ENCODE measurements at regions not wholly inside any gene's neighbourhood (a gene's known extent, or its start where the extent isn't known, plus 50 kb on each side); places are given as distances from the start of the nearest gene placed in this dataset.
A peak's percentile ranks its signal among the peaks of the same experiment; 100 is the strongest.

- intact Hi-C loops (cut with DNase I): no loop called here
- ATAC-seq (no peak), DNase-seq (ENCODE audit: missing footprints) (no peak)
Measured at GRCh38 chr3:146884721-146885120, 279.6 kb upstream of the PLSCR5 start.

- ATAC-seq: no peak
- intact Hi-C loops (cut with DNase I): no loop called here
- DNase-seq (ENCODE audit: missing footprints): no peak
Measured at GRCh38 chr3:146884296-146884695, 279.1 kb upstream of the PLSCR5 start.

GRCh38 chr3:146883288-146883687 lies 278.1 kb upstream of the PLSCR5 start:
- no peak for DNase-seq (ENCODE audit: missing footprints)
- ATAC-seq: no peak
- intact Hi-C loops (cut with DNase I): no loop called here

GRCh38 chr3:146881966-146882760 lies 277.0 kb upstream of the PLSCR5 start:
- DNase-seq (ENCODE audit: missing footprints): no peak
- intact Hi-C loops (cut with DNase I): no loop called here
- no peak for ATAC-seq

- DNase-seq (ENCODE audit: missing footprints): no peak
- ATAC-seq: no peak
- intact Hi-C loops (cut with DNase I): no loop called here
Measured at GRCh38 chr3:146881356-146881755, 276.2 kb upstream of the PLSCR5 start.

GRCh38 chr3:146873748-146874147 lies 268.6 kb upstream of the PLSCR5 start:
- no peak for ATAC-seq
- intact Hi-C loops (cut with DNase I): no loop called here
- DNase-seq (ENCODE audit: missing footprints): no peak

- DNase-seq (ENCODE audit: missing footprints): no peak
- intact Hi-C loops (cut with DNase I): loop anchor here (5.0 kb wide), 1 partner anchor 43 kb away; no protein-coding TSS in a partner anchor
- ATAC-seq: no peak
Measured at GRCh38 chr3:146865175-146865755, 260.1 kb upstream of the PLSCR5 start.

- intact Hi-C loops (cut with DNase I): no loop called here
- no peak for ATAC-seq
- DNase-seq (ENCODE audit: missing footprints): no peak
Measured at GRCh38 chr3:146861262-146861661, 256.1 kb upstream of the PLSCR5 start.

- ATAC-seq (no peak), DNase-seq (ENCODE audit: missing footprints) (no peak)
- intact Hi-C loops (cut with DNase I): no loop called here
Measured at GRCh38 chr3:146854523-146854922, 249.4 kb upstream of the PLSCR5 start.

GRCh38 chr3:146851665-146852064 lies 246.5 kb upstream of the PLSCR5 start:
- DNase-seq (ENCODE audit: missing footprints): no peak
- ATAC-seq: no peak
- intact Hi-C loops (cut with DNase I): no loop called here

GRCh38 chr3:146845361-146845760 lies 240.2 kb upstream of the PLSCR5 start:
- no peak for ATAC-seq
- intact Hi-C loops (cut with DNase I): no loop called here
- DNase-seq (ENCODE audit: missing footprints): no peak

- DNase-seq (ENCODE audit: missing footprints) (no peak), ATAC-seq (no peak)
- intact Hi-C loops (cut with DNase I): no loop called here
Measured at GRCh38 chr3:146843476-146843875, 238.3 kb upstream of the PLSCR5 start.

- ATAC-seq (no peak), DNase-seq (ENCODE audit: missing footprints) (no peak)
- intact Hi-C loops (cut with DNase I): no loop called here
Measured at GRCh38 chr3:146839727-146840375, 234.7 kb upstream of the PLSCR5 start.

GRCh38 chr3:146838221-146838620 lies 233.1 kb upstream of the PLSCR5 start:
- intact Hi-C loops (cut with DNase I): no loop called here
- DNase-seq (ENCODE audit: missing footprints) (no peak), ATAC-seq (no peak)

- DNase-seq (ENCODE audit: missing footprints) (no peak), ATAC-seq (no peak)
- intact Hi-C loops (cut with DNase I): no loop called here
Measured at GRCh38 chr3:146834917-146835316, 229.8 kb upstream of the PLSCR5 start.

- intact Hi-C loops (cut with DNase I): no loop called here
- no peak for DNase-seq (ENCODE audit: missing footprints)
- ATAC-seq: no peak
Measured at GRCh38 chr3:146832857-146833458, 227.8 kb upstream of the PLSCR5 start.

GRCh38 chr3:146831659-146832058 lies 226.5 kb upstream of the PLSCR5 start:
- ATAC-seq (no peak), DNase-seq (ENCODE audit: missing footprints) (no peak)
- intact Hi-C loops (cut with DNase I): no loop called here

GRCh38 chr3:146830231-146830630 lies 225.1 kb upstream of the PLSCR5 start:
- intact Hi-C loops (cut with DNase I): no loop called here
- ATAC-seq (no peak), DNase-seq (ENCODE audit: missing footprints) (no peak)

GRCh38 chr3:146827836-146828235 lies 222.7 kb upstream of the PLSCR5 start:
- DNase-seq (ENCODE audit: missing footprints) (no peak), ATAC-seq (no peak)
- intact Hi-C loops (cut with DNase I): no loop called here

GRCh38 chr3:146823622-146824021 lies 218.5 kb upstream of the PLSCR5 start:
- intact Hi-C loops (cut with DNase I): loop anchor here (2.0 to 5.0 kb wide), 2 partner anchors 44 to 81 kb away; no protein-coding TSS in a partner anchor
- ATAC-seq: peak; percentile 93
- DNase-seq (ENCODE audit: missing footprints): no peak
